HG02884 (cell line): ENCODE measurements at regions not wholly inside any gene's neighbourhood (a gene's known extent, or its start where the extent isn't known, plus 50 kb on each side); places are given as distances from the start of the nearest gene placed in this dataset.

Experiments used
- ATAC-seq: cut with Tn5 transposase; IDR thresholded peaks from one replicate; pipeline ENCODE4 v1.9.1; 2021; ENCODE audit warnings: mild to moderate bottlenecking, moderate library complexity; ENCODE audit not compliant: unreplicated experiment

GRCh38 chr4:146998157-146998556 lies 52.5 kb upstream of the TTC29 start:
- no peak for ATAC-seq

GRCh38 chr4:147003956-147004809 lies 58.5 kb upstream of the TTC29 start:
- no peak for ATAC-seq

GRCh38 chr4:147006229-147006628 lies 60.6 kb upstream of the TTC29 start:
- ATAC-seq = no peak

GRCh38 chr4:147009875-147010274 lies 64.2 kb upstream of the TTC29 start:
- ATAC-seq = no peak

GRCh38 chr4:147011411-147011810 lies 65.7 kb upstream of the TTC29 start:
- no peak for ATAC-seq

GRCh38 chr4:147012059-147012707 lies 66.5 kb upstream of the TTC29 start:
- ATAC-seq = no peak

- no peak for ATAC-seq
Observed at GRCh38 chr4:147014946-147015345, 69.3 kb upstream of the TTC29 start.

GRCh38 chr4:147015491-147015890 lies 69.8 kb upstream of the TTC29 start:
- ATAC-seq = no peak

- ATAC-seq = no peak
Observed at GRCh38 chr4:147017081-147017480, 71.4 kb upstream of the TTC29 start.

GRCh38 chr4:147019091-147019490 lies 73.4 kb upstream of the TTC29 start:
- ATAC-seq = peak; percentile 91

- no peak for ATAC-seq
Observed at GRCh38 chr4:147020456-147020855, 74.8 kb upstream of the TTC29 start.

GRCh38 chr4:147025042-147025441 lies 79.4 kb upstream of the TTC29 start:
- no peak for ATAC-seq

GRCh38 chr4:147029296-147029695 lies 83.6 kb upstream of the TTC29 start:
- no peak for ATAC-seq

- no peak for ATAC-seq
Observed at GRCh38 chr4:147034372-147034771, 88.7 kb upstream of the TTC29 start.

- no peak for ATAC-seq
Observed at GRCh38 chr4:147037069-147037468, 91.4 kb upstream of the TTC29 start.

- ATAC-seq = no peak
Observed at GRCh38 chr4:147039976-147040575, 94.4 kb upstream of the TTC29 start.

GRCh38 chr4:147040874-147041273 lies 95.2 kb upstream of the TTC29 start:
- ATAC-seq = no peak

GRCh38 chr4:147041376-147041775 lies 95.7 kb upstream of the TTC29 start:
- no peak for ATAC-seq

GRCh38 chr4:147042046-147042445 lies 96.4 kb upstream of the TTC29 start:
- no peak for ATAC-seq

GRCh38 chr4:147044241-147044640 lies 98.6 kb upstream of the TTC29 start:
- ATAC-seq = no peak

- no peak for ATAC-seq
Observed at GRCh38 chr4:147049946-147050345, 104.3 kb upstream of the TTC29 start.

- no peak for ATAC-seq
Observed at GRCh38 chr4:147050356-147050765, 104.7 kb upstream of the TTC29 start.
